NCI-H524 (cell line): ENCODE measurements at regions not wholly inside any gene's neighbourhood (a gene's known extent, or its start where the extent isn't known, plus 50 kb on each side); places are given as distances from the start of the nearest gene placed in this dataset.

ENCODE experiments used
- DNase-seq, 2 experiments: peaks; one replicate each; lab custom pipeline; 2025; lab: John Stamatoyannopoulos, UW

DNA sequence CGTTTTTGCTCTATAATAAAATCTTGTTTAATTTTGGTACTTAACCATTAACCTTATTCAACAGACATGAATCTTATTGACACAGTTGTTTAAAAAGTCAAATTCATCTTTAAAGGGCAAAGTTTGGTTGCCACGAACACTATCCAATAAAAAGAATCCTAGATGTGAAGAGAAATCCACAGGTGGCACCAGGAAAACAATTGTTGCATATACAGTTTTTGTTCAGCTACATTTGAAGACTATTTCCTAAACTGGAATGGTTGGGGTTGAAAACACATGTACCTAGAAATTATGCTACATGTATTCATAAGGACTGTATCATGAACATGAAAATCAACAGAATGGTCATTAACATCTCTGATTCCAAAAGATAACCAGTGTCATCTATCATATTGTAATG lies 71.1 kb upstream of the GULP1 start:
- DNase-seq: no peak

DNA sequence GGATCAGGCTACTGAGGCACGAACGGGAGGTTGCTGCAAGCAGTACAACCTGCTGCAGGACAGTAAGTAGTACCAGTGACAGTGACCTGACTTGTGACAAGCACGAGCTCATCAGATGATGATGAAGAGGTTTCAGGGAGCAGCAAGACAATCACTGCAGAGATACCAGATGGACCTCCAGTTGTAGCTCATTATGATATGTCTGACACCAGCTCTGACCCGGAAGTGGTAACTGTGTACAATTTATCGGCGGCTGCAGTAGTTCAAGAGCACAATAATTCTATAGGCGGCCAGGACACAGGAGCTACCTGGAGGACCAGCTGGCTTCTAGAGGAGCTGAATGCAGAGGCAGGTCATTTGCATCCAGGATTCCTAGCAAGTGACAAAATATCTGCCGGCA lies 64.0 kb upstream of the GULP1 start:
- DNase-seq: no peak

DNA sequence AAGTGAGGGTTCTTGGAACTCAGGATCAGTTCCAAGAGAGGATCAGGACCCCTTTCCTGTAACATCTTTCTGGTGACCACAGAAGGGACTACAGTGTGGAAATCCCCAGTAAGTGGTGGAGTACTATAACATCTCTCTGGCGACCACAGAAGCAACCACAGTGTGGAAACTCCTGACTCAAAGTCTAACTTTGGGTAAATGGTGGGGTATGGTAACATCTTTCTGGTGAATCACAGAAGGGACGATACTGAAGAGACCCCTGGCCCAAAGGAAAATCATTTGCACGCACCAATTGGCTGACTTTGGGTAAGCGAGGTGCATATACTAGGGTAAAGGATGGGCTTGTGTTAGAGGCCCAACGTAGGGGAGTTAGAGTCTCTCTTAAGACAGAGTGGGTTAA lies 56.3 kb upstream of the GULP1 start:
- no peak for DNase-seq

DNA sequence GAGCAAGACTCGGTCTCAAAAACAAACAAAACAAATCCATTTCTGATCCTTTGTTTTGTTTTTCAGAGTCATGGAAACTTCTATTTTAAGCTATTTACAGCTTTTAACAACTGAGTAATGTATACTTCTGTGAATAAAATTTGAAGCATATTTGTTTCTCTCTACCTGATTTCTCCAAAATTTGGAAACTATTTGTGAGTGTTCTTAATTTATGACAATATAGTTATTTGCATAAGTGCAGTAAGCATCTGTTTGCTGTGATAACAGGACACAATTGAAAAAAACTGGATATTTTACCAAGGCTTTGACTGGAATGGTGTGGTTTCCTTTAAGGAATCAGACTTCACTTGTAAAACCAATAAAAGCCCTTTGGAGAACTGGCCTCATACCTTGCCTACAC lies 53.3 kb upstream of the GULP1 start:
- DNase-seq: no peak
